ENCODE measurements at regions not wholly inside any gene's neighbourhood (a gene's known extent, or its start where the extent isn't known, plus 50 kb on each side); places are given as distances from the start of the nearest gene placed in this dataset.

DNA sequence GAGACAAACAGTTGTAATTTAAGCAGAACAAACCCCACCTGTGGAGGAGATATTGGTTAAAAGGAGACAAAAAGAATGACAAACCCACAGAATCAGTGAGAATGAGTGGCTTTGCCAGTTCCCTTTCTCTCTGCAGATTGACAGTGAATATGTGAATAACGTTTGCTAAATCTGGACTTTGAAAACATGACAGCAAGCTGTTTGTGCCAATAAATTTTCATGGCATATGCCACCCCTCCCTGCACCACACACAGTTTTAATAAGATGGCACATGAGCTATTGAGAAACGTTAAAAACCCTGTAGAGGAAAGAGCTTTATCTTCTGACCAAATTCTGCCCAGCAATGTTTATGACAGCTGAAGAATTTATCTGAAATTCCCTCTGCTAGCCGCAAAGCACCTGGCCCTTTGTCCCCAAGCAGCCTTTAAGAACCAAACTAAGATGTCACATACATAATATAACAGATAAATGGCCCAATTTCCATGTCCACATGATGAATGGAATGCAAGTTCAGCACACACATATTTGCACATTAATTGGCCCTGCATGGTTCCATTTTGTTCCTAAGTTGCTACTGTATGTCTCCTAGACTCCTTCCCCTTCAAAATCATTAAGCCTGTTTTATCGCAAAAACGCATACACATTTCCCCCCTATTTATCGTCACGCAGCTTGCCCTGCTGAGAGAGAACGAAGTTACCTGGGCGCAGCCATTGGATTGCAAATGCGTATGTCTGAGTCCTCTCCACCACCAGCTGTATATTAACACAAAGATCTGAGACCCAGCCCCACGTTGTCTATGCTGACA, 773.5 kb upstream of the EEF2KMT start:
- DNase-seq = no peak
- Histone ChIP-seq H3K27ac (ENCODE audit: insufficient read depth, low read length, poor library complexity, severe bottlenecking) (no peak overlapping the region), H3K36me3 (ENCODE audit: control insufficient read depth, insufficient read depth, low read length) (no peaks in the 10 kb centered on the region), H3K27me3 (replicated peaks; ENCODE audit: control insufficient read depth, insufficient read depth, low read length, poor library complexity, severe bottlenecking) (no peaks in the 10 kb centered on the region), H3K9me3 (ENCODE audit: control insufficient read depth, low read length) (no peaks in the 10 kb centered on the region), H3K4me3 (ENCODE audit: insufficient read depth, low read depth, low read length, poor library complexity, severe bottlenecking) (no peak overlapping the region), H3K4me1 (ENCODE audit: control insufficient read depth, insufficient read depth, low read length, poor library complexity, severe bottlenecking) (no peaks in the 10 kb centered on the region)

DNA sequence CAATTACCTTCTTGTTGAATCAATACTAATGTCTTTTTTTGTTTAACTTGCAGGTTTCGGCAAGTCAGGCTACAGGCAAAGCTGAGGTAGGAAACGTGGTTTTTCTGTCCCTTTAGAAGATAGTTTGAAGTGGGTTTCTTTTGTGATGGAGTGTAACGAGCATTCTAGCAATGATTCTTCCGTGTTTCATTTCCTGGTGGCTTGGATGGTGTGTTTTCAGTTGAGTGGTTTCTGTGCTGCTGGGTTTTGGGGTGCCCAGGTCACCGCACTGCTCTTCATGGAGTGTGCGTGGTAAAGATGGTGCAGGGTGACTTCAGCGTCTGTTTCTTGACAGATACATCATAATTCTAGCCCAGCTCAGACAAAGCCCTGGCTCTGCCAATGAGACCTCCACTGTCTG, 769.7 kb upstream of the EEF2KMT start:
- Histone ChIP-seq H3K27me3 (replicated peaks; ENCODE audit: control insufficient read depth, insufficient read depth, low read length, poor library complexity, severe bottlenecking) (no peaks in the 10 kb centered on the region), H3K9me3 (ENCODE audit: control insufficient read depth, low read length) (no peaks in the 10 kb centered on the region), H3K27ac (ENCODE audit: insufficient read depth, low read length, poor library complexity, severe bottlenecking) (no peak overlapping the region), H3K4me1 (ENCODE audit: control insufficient read depth, insufficient read depth, low read length, poor library complexity, severe bottlenecking) (no peaks in the 10 kb centered on the region), H3K4me3 (ENCODE audit: insufficient read depth, low read depth, low read length, poor library complexity, severe bottlenecking) (no peak overlapping the region), H3K36me3 (ENCODE audit: control insufficient read depth, insufficient read depth, low read length) (no peaks in the 10 kb centered on the region)
- DNase-seq = no peak

DNA sequence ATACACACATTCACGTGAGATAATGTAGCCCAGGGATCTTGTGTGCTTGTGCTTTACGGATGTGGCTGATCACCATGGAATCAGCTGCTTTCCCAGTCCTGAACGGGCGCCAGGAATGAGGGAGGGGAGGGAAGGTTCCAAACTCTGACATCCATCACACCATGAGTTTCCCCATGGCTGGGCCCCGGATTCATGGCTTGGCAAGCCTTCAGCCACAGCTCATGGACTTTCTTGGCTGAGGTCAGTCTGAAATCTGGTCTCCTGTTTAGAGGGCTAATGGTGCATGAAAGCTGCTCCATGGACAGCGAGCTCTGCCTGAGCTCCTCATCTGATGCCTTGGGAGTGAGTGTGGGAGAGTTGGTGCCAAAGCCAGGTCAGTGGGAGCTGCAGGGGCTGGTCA, 767.6 kb upstream of the EEF2KMT start:
- no peaks in the 10 kb centered on the region for H3K4me1 ChIP-seq (ENCODE audit: control insufficient read depth, insufficient read depth, low read length, poor library complexity, severe bottlenecking)
- H3K9me3 ChIP-seq (ENCODE audit: control insufficient read depth, low read length) = no peaks in the 10 kb centered on the region
- DNase-seq = no peak
- H3K4me3 ChIP-seq (ENCODE audit: insufficient read depth, low read depth, low read length, poor library complexity, severe bottlenecking) = no peak overlapping the region
- no peak overlapping the region for H3K27ac ChIP-seq (ENCODE audit: insufficient read depth, low read length, poor library complexity, severe bottlenecking)
- no peaks in the 10 kb centered on the region for H3K36me3 ChIP-seq (ENCODE audit: control insufficient read depth, insufficient read depth, low read length)
- no peaks in the 10 kb centered on the region for H3K27me3 ChIP-seq (replicated peaks; ENCODE audit: control insufficient read depth, insufficient read depth, low read length, poor library complexity, severe bottlenecking)

DNA sequence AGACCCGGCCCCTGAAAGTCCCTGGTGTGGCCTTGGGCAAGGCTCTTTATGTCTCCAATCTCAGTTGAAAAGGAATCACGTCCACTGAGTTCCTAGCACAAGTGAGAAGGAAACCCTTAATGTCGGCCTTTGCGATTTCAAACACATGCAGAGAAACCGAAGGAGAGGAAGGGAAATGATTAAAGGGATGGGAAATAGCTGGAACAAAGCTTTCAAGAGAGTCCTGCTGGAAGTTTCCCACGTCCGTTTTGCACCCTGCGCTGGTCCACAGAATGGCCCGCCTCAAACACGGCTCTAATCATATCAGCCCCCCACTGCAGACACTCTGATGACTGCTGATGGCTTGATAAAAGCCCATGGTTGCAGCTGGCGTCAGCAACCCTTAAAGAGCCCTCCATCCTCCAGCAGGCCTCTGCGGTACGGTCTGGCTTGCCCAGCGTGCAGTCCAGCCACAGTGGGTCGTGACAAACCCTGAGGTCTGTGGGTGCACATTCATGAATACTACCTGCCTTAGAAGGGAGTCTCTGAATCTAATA, 765.5 kb upstream of the EEF2KMT start:
- no peak overlapping the region for H3K4me3 ChIP-seq (ENCODE audit: insufficient read depth, low read depth, low read length, poor library complexity, severe bottlenecking)
- H3K27me3 ChIP-seq (replicated peaks; ENCODE audit: control insufficient read depth, insufficient read depth, low read length, poor library complexity, severe bottlenecking) = no peaks in the 10 kb centered on the region
- no peaks in the 10 kb centered on the region for H3K36me3 ChIP-seq (ENCODE audit: control insufficient read depth, insufficient read depth, low read length)
- no peaks in the 10 kb centered on the region for H3K9me3 ChIP-seq (ENCODE audit: control insufficient read depth, low read length)
- no peak overlapping the region for H3K27ac ChIP-seq (ENCODE audit: insufficient read depth, low read length, poor library complexity, severe bottlenecking)
- no peak for DNase-seq
- H3K4me1 ChIP-seq (ENCODE audit: control insufficient read depth, insufficient read depth, low read length, poor library complexity, severe bottlenecking) = no peaks in the 10 kb centered on the region

DNA sequence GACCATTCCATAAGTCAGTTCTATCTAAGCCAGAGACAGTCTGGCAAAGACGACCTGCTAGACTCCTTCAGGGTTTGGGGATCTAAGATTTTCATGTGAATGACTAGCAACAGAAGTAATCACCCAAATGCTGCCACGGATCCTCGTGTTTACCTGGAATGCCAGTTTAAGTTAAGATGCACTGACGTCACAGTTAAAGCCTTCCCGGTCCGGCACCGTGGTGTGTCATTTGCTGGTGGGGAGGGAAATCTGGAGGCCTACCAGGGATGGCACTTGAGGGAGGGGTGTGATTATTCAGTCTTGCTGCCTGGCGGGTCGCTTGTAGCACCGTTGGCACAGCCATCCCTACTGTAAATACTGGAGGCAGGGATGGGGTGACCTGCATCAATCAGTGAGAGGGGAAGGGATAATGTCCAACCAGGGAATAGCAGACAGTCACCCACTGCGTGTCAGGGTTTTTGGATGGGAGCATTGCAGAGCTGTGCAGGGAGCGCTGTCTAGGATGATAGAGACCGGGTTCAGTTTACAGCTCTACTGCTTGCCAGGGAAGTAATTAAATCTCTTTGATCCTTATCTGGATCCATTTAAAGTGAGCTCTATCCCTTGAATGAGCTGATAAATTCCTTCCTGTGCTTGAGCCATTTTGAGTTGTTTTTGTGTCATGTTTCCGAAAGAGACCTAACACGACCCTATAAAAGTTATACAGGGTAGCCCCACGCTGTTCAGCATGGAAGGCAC, 764.7 kb upstream of the EEF2KMT start:
- Histone ChIP-seq H3K36me3 (ENCODE audit: control insufficient read depth, insufficient read depth, low read length) (no peaks in the 10 kb centered on the region), H3K4me3 (ENCODE audit: insufficient read depth, low read depth, low read length, poor library complexity, severe bottlenecking) (no peak overlapping the region), H3K4me1 (ENCODE audit: control insufficient read depth, insufficient read depth, low read length, poor library complexity, severe bottlenecking) (no peaks in the 10 kb centered on the region), H3K27ac (ENCODE audit: insufficient read depth, low read length, poor library complexity, severe bottlenecking) (no peak overlapping the region), H3K9me3 (ENCODE audit: control insufficient read depth, low read length) (no peaks in the 10 kb centered on the region), H3K27me3 (replicated peaks; ENCODE audit: control insufficient read depth, insufficient read depth, low read length, poor library complexity, severe bottlenecking) (no peaks in the 10 kb centered on the region)
- no peak for DNase-seq

DNA sequence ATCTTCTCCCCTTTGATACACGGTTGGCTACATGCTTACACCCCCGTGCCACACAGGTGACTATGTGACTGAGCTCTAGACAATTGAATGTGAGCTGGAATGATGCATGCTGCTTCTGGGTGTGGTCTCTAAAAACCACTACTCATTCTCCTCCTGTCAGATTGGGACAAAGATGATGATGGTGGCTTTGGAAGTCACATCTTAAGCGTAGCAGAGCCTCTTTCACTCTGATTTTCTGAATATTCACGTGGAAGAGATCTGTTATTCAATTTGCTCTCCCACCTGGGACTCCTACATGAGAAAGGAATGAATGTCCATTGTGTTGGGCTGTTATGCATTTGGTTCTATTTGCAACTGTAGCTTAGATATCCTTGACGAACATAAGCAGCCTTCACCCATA, 763.6 kb upstream of the EEF2KMT start:
- DNase-seq = no peak
- Histone ChIP-seq H3K27me3 (replicated peaks; ENCODE audit: control insufficient read depth, insufficient read depth, low read length, poor library complexity, severe bottlenecking) (no peaks in the 10 kb centered on the region), H3K4me1 (ENCODE audit: control insufficient read depth, insufficient read depth, low read length, poor library complexity, severe bottlenecking) (no peaks in the 10 kb centered on the region), H3K36me3 (ENCODE audit: control insufficient read depth, insufficient read depth, low read length) (no peaks in the 10 kb centered on the region), H3K4me3 (ENCODE audit: insufficient read depth, low read depth, low read length, poor library complexity, severe bottlenecking) (no peak overlapping the region), H3K27ac (ENCODE audit: insufficient read depth, low read length, poor library complexity, severe bottlenecking) (no peak overlapping the region), H3K9me3 (ENCODE audit: control insufficient read depth, low read length) (no peaks in the 10 kb centered on the region)

DNA sequence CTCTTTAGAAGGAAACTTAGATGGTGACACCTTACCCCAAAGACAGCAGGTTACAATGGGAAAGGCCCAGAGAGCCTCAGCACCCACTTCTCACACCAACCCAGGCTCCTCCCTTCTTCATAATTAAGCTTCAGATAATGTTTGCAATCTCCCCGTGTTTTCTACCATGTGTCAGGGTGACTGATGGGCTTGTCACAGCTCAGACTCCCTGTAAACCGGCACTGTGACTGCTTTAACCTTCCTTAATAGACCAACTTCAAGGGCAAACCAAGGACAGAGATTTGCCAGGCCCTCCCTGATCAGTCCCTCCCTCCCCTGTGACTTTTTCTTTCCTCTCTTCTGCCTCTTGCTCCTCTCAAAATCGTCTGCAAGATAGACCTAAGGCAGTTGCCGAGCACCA, 760.6 kb upstream of the EEF2KMT start:
- H3K27me3 ChIP-seq (replicated peaks; ENCODE audit: control insufficient read depth, insufficient read depth, low read length, poor library complexity, severe bottlenecking) = no peaks in the 10 kb centered on the region
- no peaks in the 10 kb centered on the region for H3K9me3 ChIP-seq (ENCODE audit: control insufficient read depth, low read length)
- no peak overlapping the region for H3K27ac ChIP-seq (ENCODE audit: insufficient read depth, low read length, poor library complexity, severe bottlenecking)
- H3K4me1 ChIP-seq (ENCODE audit: control insufficient read depth, insufficient read depth, low read length, poor library complexity, severe bottlenecking) = no peaks in the 10 kb centered on the region
- no peak overlapping the region for H3K4me3 ChIP-seq (ENCODE audit: insufficient read depth, low read depth, low read length, poor library complexity, severe bottlenecking)
- DNase-seq = no peak
- H3K36me3 ChIP-seq (ENCODE audit: control insufficient read depth, insufficient read depth, low read length) = no peaks in the 10 kb centered on the region

DNA sequence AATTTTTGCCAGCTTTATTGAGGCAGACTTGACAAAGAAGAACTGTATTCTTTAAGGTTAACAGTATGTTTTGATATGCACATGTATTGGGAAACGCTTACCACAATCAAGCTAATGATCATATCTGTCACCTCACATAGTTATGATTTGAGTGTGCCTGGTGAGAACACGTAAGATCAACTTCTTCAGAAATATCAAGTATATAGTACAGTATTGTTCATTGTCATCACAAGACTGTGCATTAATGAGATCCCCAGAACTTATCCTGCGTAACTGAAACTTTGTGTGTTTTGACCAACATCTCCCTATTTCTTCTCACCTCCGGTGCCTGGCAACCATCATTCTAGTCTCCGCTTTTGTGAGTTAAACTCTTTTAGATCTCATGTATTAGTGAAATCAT, 756.4 kb upstream of the EEF2KMT start:
- DNase-seq = no peak
- Histone ChIP-seq H3K36me3 (ENCODE audit: control insufficient read depth, insufficient read depth, low read length) (no peaks in the 10 kb centered on the region), H3K4me1 (ENCODE audit: control insufficient read depth, insufficient read depth, low read length, poor library complexity, severe bottlenecking) (no peaks in the 10 kb centered on the region), H3K27me3 (replicated peaks; ENCODE audit: control insufficient read depth, insufficient read depth, low read length, poor library complexity, severe bottlenecking) (no peaks in the 10 kb centered on the region), H3K4me3 (ENCODE audit: insufficient read depth, low read depth, low read length, poor library complexity, severe bottlenecking) (no peak overlapping the region), H3K9me3 (ENCODE audit: control insufficient read depth, low read length) (no peaks in the 10 kb centered on the region), H3K27ac (ENCODE audit: insufficient read depth, low read length, poor library complexity, severe bottlenecking) (no peak overlapping the region)

DNA sequence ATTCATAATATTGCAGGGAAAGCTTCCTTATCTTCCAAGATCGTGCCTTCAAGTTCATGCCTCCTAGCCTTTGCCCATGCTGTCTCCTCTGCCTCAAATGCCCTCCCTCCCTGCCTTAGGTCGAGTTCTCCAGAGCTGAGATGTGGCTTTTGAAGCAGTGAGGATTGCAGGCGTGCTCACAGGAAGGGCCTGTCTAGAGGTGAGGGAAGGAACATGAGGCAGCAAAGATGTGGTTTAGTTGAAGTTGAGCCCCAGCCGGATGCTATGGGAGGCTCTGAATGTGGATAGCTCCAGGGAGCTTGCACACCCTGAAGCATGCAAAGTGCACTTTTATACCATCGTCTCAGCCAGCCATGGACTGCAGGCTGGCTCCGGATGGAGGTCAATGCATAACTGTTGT, 754.6 kb upstream of the EEF2KMT start:
- no peak overlapping the region for H3K4me3 ChIP-seq (ENCODE audit: insufficient read depth, low read depth, low read length, poor library complexity, severe bottlenecking)
- no peaks in the 10 kb centered on the region for H3K36me3 ChIP-seq (ENCODE audit: control insufficient read depth, insufficient read depth, low read length)
- no peaks in the 10 kb centered on the region for H3K9me3 ChIP-seq (ENCODE audit: control insufficient read depth, low read length)
- no peak for DNase-seq
- no peak overlapping the region for H3K27ac ChIP-seq (ENCODE audit: insufficient read depth, low read length, poor library complexity, severe bottlenecking)
- H3K27me3 ChIP-seq (replicated peaks; ENCODE audit: control insufficient read depth, insufficient read depth, low read length, poor library complexity, severe bottlenecking) = no peaks in the 10 kb centered on the region
- no peaks in the 10 kb centered on the region for H3K4me1 ChIP-seq (ENCODE audit: control insufficient read depth, insufficient read depth, low read length, poor library complexity, severe bottlenecking)

DNA sequence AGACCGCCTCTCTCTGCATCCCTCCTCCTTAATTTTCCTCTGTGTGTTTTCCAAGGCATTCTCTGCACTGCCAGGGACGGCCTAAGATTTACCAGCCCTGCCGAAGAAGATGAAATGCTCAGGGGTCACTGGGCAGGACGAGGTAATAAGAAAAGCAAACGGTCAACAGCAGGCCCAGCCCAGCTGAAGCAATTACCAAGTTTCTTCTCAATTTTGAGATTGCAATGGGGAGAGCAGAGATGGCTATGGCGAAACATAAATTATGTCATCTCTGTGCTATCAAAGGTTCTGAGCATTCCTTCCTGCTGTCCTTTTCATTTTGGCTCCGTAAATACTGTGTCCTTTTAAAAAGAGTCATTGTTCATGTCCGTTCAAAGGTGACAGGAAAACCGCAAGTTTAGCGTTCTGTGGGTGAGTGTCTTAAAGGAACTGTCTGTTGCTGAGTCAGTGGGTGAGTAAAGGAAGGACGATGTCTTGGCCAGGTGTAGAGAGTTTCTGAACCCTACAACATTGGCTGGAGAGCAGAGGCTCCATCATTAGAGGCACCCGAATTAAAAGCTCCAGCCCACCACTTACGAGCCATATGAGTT, 753.9 kb upstream of the EEF2KMT start:
- Histone ChIP-seq H3K4me1 (ENCODE audit: control insufficient read depth, insufficient read depth, low read length, poor library complexity, severe bottlenecking) (no peaks in the 10 kb centered on the region), H3K4me3 (ENCODE audit: insufficient read depth, low read depth, low read length, poor library complexity, severe bottlenecking) (no peak overlapping the region), H3K36me3 (ENCODE audit: control insufficient read depth, insufficient read depth, low read length) (no peaks in the 10 kb centered on the region), H3K27me3 (replicated peaks; ENCODE audit: control insufficient read depth, insufficient read depth, low read length, poor library complexity, severe bottlenecking) (no peaks in the 10 kb centered on the region), H3K9me3 (ENCODE audit: control insufficient read depth, low read length) (no peaks in the 10 kb centered on the region), H3K27ac (ENCODE audit: insufficient read depth, low read length, poor library complexity, severe bottlenecking) (no peak overlapping the region)
- no peak for DNase-seq

All from effector memory CD4-positive, alpha-beta T cell (primary cell).